PC-3 (cell line): ENCODE measurements at regions not wholly inside any gene's neighbourhood (a gene's known extent, or its start where the extent isn't known, plus 50 kb on each side); places are given as distances from the start of the nearest gene placed in this dataset.

Experiments
- ATAC-seq: fragments of 200-7000 bp; cut with Tn5 transposase; 2 replicates; pipeline ENCODE4 v1.9.1; 2020; ENCODE audit warnings: mild to moderate bottlenecking, moderate library complexity
- BruUV-seq: library from RNA; stranded (reverse); fragments of 400-500 nt; replicated peaks from 2 replicates; lab custom pipeline; 2021; lab: Mats Ljungman, UMichigan
- CTCF ChIA-PET: fragments of 300-600 bp; sonication (Branson Sonifier 250); formaldehyde crosslinking; loops from one replicate; lab custom pipeline; 2022; ENCODE audit warnings: antibody characterized with exemption; lab: Charles Lee
- POLR2A ChIA-PET: fragments of 300-600 bp; sonication (Branson Sonifier 250); formaldehyde crosslinking; loops from one replicate; lab custom pipeline; 2022; ENCODE audit warnings: antibody characterized with exemption; ENCODE audit not compliant: unreplicated experiment; lab: Charles Lee
- DNase-seq: peaks from one replicate; pipeline ENCODE4 v3.0.0-alpha.2; 2015
- H2AFZ ChIP-seq: fragments of 300-600 bp; sonication (generic); 2 replicates; pipeline ENCODE4 v1.6.0; 2016; ENCODE audit warnings: antibody characterized with exemption, low read length
- H3F3A ChIP-seq: fragments of 300-600 bp; sonication (generic); one replicate; pipeline ENCODE4 v1.6.0; 2017; ENCODE audit warnings: antibody characterized with exemption, low read length, control low read depth, mild to moderate bottlenecking; ENCODE audit not compliant: unreplicated experiment
- H3K27ac ChIP-seq: fragments of 300-600 bp; sonication (generic); 2 replicates; pipeline ENCODE4 v1.5.1; 2016; ENCODE audit warnings: mild to moderate bottlenecking, low read length
- H3K27me3 ChIP-seq: fragments of 300-600 bp; sonication (generic); 2 replicates; pipeline ENCODE4 v1.6.1; 2016; ENCODE audit warnings: low read length, mixed read lengths
- H3K36me3 ChIP-seq: fragments of 300-600 bp; sonication (generic); 2 replicates; pipeline ENCODE4 v1.6.1; 2016; ENCODE audit warnings: low read depth, mixed run types, low read length, mixed read lengths
- H3K4me1 ChIP-seq: fragments of 300-600 bp; sonication (generic); 2 replicates; pipeline ENCODE4 v1.5.1; 2016; ENCODE audit warnings: low read length; ENCODE audit not compliant: insufficient read depth
- H3K4me2 ChIP-seq: fragments of 300-600 bp; sonication (generic); 2 replicates; pipeline ENCODE4 v1.6.0; 2016; ENCODE audit warnings: low read length
- H3K4me3 ChIP-seq: fragments of 300-600 bp; sonication (generic); 2 replicates; pipeline ENCODE4 v1.5.1; 2016; ENCODE audit warnings: mild to moderate bottlenecking, low read length, mixed read lengths
- H3K79me2 ChIP-seq: fragments of 300-600 bp; sonication (generic); 2 replicates; pipeline ENCODE4 v1.6.1; 2017; ENCODE audit warnings: low read length, mixed read lengths
- H3K9ac ChIP-seq: fragments of 300-600 bp; sonication (generic); 2 replicates; pipeline ENCODE4 v1.6.0; 2016; ENCODE audit warnings: mild to moderate bottlenecking, low read length
- H3K9me2 ChIP-seq: fragments of 300-600 bp; sonication (generic); replicated peaks from 2 replicates; pipeline ENCODE4 v1.6.1; 2016; ENCODE audit warnings: mixed run types, low read length, mixed read lengths
- H3K9me3 ChIP-seq: fragments of 300-600 bp; sonication (generic); 2 replicates; pipeline ENCODE4 v1.6.1; 2016; ENCODE audit warnings: low read length, mixed read lengths
- H4K20me1 ChIP-seq: fragments of 300-600 bp; sonication (generic); 2 replicates; pipeline ENCODE4 v1.6.1; 2016; ENCODE audit warnings: low read length, mixed read lengths
- EZH2 ChIP-seq: fragments of 300-600 bp; sonication (generic); IDR thresholded peaks from one replicate; pipeline ENCODE4 v1.6.1; 2017; ENCODE audit warnings: antibody characterized with exemption, mild to moderate bottlenecking, low read length; ENCODE audit not compliant: unreplicated experiment
- EZH2phosphoT487 ChIP-seq: fragments of 300-600 bp; sonication (generic); IDR thresholded peaks from 2 replicates; pipeline ENCODE4 v1.6.1; 2018; ENCODE audit warnings: mild to moderate bottlenecking, antibody characterized with exemption, low read length, borderline replicate concordance
- intact Hi-C: fragments of 100-400 bp; cut with micrococcal nuclease; formaldehyde crosslinking; loops from 2 replicates; pipeline ENCODE4 v1.9.0; 2023
- TF ChIP-seq, protein P1 (sequence below): fragments of 300-600 bp; sonication (generic); conservative IDR thresholded peaks from 2 replicates; pipeline ENCODE4 v1.5.1; 2017; ENCODE audit warnings: antibody characterized with exemption, low read depth, mild to moderate bottlenecking, low read length

DNA sequence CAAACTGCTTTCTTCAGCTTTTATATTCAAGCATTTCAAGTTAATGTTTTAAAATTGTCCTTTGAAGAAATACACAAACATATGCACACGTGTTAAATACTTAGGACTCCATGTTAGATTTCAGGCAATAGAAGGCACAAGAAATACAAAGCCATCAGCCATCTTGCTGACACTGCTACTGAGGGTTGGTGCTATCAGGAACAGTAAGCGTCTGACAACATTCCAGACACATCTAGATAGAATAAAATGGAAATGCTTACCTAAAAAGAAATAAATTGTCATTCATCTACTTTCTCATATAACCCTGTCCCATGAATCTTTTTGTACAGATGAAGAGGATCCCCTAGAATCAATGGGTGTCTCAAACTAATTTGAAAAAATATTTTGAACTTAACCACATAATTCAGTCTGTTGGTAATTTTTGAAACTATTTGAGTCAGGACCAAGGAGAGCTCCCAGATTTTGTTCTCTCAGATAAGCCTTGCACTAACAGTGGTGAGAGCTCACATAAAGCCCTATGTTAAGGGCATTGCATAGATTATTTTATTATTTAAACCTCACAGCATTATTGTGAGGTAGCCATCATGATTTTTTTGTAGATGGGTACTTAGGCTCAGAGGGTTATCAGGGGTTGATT, 631.1 kb upstream of the POU3F2 start:
- no peaks in the 10 kb centered on the region for H3K27me3 ChIP-seq
- no peaks in the 10 kb centered on the region for H3F3A ChIP-seq
- BruUV-seq = no TSS peak
- no peaks in the 10 kb centered on the region for H3K9me3 ChIP-seq
- no peaks in the 10 kb centered on the region for H3K4me1 ChIP-seq
- DNase-seq (peak; percentile 19), ATAC-seq (no peak)
- H3K4me3 ChIP-seq = no peak overlapping the region
- H4K20me1 ChIP-seq = no peaks in the 10 kb centered on the region
- no peak overlapping the region for H2AFZ ChIP-seq
- no peak overlapping the region for H3K4me2 ChIP-seq
- no peak overlapping the region for H3K9ac ChIP-seq
- POLR2A ChIA-PET = no interaction called here
- CTCF ChIA-PET = no interaction called here
- H3K9me2 ChIP-seq = no peaks in the 10 kb centered on the region
- no peak overlapping the region for H3K27ac ChIP-seq
- TF ChIP-seq, protein P1, sequence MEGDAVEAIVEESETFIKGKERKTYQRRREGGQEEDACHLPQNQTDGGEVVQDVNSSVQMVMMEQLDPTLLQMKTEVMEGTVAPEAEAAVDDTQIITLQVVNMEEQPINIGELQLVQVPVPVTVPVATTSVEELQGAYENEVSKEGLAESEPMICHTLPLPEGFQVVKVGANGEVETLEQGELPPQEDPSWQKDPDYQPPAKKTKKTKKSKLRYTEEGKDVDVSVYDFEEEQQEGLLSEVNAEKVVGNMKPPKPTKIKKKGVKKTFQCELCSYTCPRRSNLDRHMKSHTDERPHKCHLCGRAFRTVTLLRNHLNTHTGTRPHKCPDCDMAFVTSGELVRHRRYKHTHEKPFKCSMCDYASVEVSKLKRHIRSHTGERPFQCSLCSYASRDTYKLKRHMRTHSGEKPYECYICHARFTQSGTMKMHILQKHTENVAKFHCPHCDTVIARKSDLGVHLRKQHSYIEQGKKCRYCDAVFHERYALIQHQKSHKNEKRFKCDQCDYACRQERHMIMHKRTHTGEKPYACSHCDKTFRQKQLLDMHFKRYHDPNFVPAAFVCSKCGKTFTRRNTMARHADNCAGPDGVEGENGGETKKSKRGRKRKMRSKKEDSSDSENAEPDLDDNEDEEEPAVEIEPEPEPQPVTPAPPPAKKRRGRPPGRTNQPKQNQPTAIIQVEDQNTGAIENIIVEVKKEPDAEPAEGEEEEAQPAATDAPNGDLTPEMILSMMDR = no peak
- TF ChIP-seq EZH2 (no peak), EZH2phosphoT487 (no peak)
- H3K36me3 ChIP-seq = no peaks in the 10 kb centered on the region
- H3K79me2 ChIP-seq = no peaks in the 10 kb centered on the region
- intact Hi-C loops = no loop called here

DNA sequence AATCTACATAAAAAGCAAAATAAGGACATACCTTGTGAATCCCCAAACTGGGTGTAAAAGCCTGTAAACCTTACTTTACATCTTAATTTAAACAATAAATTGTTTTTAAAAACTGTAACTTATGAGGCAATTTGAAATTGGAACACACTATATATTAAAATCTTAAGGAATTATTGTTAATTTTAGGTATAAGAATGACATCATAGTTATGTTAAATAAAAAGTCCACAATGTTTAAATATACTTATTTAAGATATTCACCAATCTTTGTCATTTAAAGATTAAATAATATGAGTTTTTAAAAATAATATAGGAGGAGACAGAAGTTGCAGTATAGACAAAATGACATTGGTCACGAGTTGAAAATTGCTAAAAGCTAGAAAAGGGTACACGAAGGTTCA, 621.9 kb upstream of the POU3F2 start:
- Histone ChIP-seq H3K4me3 (no peak overlapping the region), H3F3A (no peaks in the 10 kb centered on the region), H3K4me1 (no peaks in the 10 kb centered on the region), H4K20me1 (no peaks in the 10 kb centered on the region), H3K9ac (no peak overlapping the region), H3K9me3 (no peaks in the 10 kb centered on the region), H3K79me2 (no peaks in the 10 kb centered on the region), H3K9me2 (no peaks in the 10 kb centered on the region), H3K27me3 (peaks cover 12% of the 10 kb centered on the region; the same call in 1 of the 2 replicates), H2AFZ (no peak overlapping the region), H3K27ac (no peak overlapping the region), H3K36me3 (no peaks in the 10 kb centered on the region), H3K4me2 (no peak overlapping the region)
- TF ChIP-seq EZH2 = no peak
- TF ChIP-seq, protein P1 = no peak
- TF ChIP-seq EZH2phosphoT487 = no peak
- ChIA-PET CTCF (no interaction called here), POLR2A (no interaction called here)
- no peak for DNase-seq
- no peak for ATAC-seq
- intact Hi-C loops = no loop called here
- no TSS peak for BruUV-seq

DNA sequence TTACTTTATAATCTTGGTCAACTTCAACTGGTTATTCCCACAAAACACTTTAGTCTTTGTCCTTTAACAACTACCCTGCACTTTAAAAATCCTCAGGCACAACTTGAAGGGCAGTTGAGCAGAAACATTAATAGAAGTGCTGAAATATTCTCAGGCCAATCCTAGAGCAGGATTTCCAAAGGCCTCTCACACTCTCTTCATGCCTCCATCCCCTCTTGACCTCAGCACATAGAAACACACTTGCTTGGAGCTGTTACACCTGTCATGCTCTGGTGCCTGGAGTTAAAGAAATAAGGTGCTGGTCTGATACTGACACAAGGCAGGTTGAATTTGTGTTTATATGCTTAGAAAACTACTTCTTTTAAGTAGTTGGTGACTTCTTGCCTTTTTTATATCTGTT, 618.8 kb upstream of the POU3F2 start:
- TF ChIP-seq EZH2phosphoT487 = no peak
- TF ChIP-seq, protein P1 = no peak
- TF ChIP-seq EZH2 = no peak
- ChIA-PET POLR2A (no interaction called here), CTCF (no interaction called here)
- Histone ChIP-seq H2AFZ (no peak overlapping the region), H3K27ac (no peak overlapping the region), H3F3A (no peaks in the 10 kb centered on the region), H3K4me3 (no peak overlapping the region), H4K20me1 (no peaks in the 10 kb centered on the region), H3K79me2 (no peaks in the 10 kb centered on the region), H3K9me2 (no peaks in the 10 kb centered on the region), H3K4me1 (no peaks in the 10 kb centered on the region), H3K27me3 (peaks cover 12% of the 10 kb centered on the region; the same call in 1 of the 2 replicates), H3K4me2 (no peak overlapping the region), H3K9me3 (no peaks in the 10 kb centered on the region), H3K9ac (no peak overlapping the region), H3K36me3 (no peaks in the 10 kb centered on the region)
- DNase-seq (no peak), ATAC-seq (no peak)
- intact Hi-C loops = no loop called here
- no TSS peak for BruUV-seq
